ENCODE measurements at regions not wholly inside any gene's neighbourhood (a gene's known extent, or its start where the extent isn't known, plus 50 kb on each side); places are given as distances from the start of the nearest gene placed in this dataset.

GRCh38 chr3:103657756-103658155 lies 1222.9 kb downstream of the ZPLD1 start:
- no peak for TF ChIP-seq MAX (IDR thresholded peaks at IDR 0.05; ENCODE audit: low read depth, low read length)
- no peak for TF ChIP-seq POLR2A (IDR thresholded peaks at IDR 0.05; ENCODE audit: extremely low read depth, insufficient read length)
- no peak for TF ChIP-seq CTCF (IDR thresholded peaks at IDR 0.05; ENCODE audit: low read depth, low read length)

All from NB4 (cell line).